H9 (cell line): ENCODE measurements at regions not wholly inside any gene's neighbourhood (a gene's known extent, or its start where the extent isn't known, plus 50 kb on each side); places are given as distances from the start of the nearest gene placed in this dataset.

Experiments
- DNase-seq: peaks from one replicate; pipeline ENCODE4 v3.0.0-alpha.2; 2017
- H2AFZ ChIP-seq: one replicate; pipeline ENCODE4 v1.6.1; 2013; ENCODE audit warnings: mild to moderate bottlenecking, low read length, control low read depth, moderate library complexity
- H2AK5ac ChIP-seq: 2 replicates; pipeline ENCODE4 v1.6.1; 2013; ENCODE audit warnings: low read length, control low read depth, mixed read lengths; ENCODE audit not compliant: insufficient read length
- H2BK120ac ChIP-seq: one replicate; pipeline ENCODE4 v1.6.1; 2013; ENCODE audit warnings: low read depth, mild to moderate bottlenecking, low read length, control low read depth, inconsistent platforms; ENCODE audit not compliant: poor library complexity, severe bottlenecking
- H2BK12ac ChIP-seq: 2 replicates; pipeline ENCODE4 v1.6.1; 2013; ENCODE audit warnings: low read length, control low read depth, mixed read lengths, low read depth; ENCODE audit not compliant: insufficient read length
- H2BK15ac ChIP-seq: 2 replicates; pipeline ENCODE4 v1.6.1; 2013; ENCODE audit warnings: low read depth, low read length, control low read depth
- H2BK20ac ChIP-seq: one replicate; pipeline ENCODE4 v1.6.1; 2013; ENCODE audit warnings: low read depth, mild to moderate bottlenecking, low read length, control low read depth, inconsistent platforms; ENCODE audit not compliant: poor library complexity, severe bottlenecking
- H2BK5ac ChIP-seq: 2 replicates; pipeline ENCODE4 v1.6.1; 2013; ENCODE audit warnings: low read length, control low read depth, mixed read lengths; ENCODE audit not compliant: insufficient read length
- H3K14ac ChIP-seq: 2 replicates; pipeline ENCODE4 v1.6.1; 2013; ENCODE audit warnings: low read length, control low read depth; ENCODE audit not compliant: insufficient read depth
- H3K18ac ChIP-seq: 2 replicates; pipeline ENCODE4 v1.6.1; 2013; ENCODE audit warnings: low read depth, mild to moderate bottlenecking, mixed read lengths, low read length, control low read depth; ENCODE audit not compliant: insufficient read length
- H3K23ac ChIP-seq: 2 replicates; pipeline ENCODE4 v1.6.1; 2013; ENCODE audit warnings: low read length, control low read depth, mixed read lengths, low read depth; ENCODE audit not compliant: insufficient read length
- H3K23me2 ChIP-seq: 2 replicates; pipeline ENCODE4 v1.6.1; 2013; ENCODE audit warnings: low read depth, mild to moderate bottlenecking, mixed read lengths, low read length, control low read depth; ENCODE audit not compliant: insufficient read length, poor library complexity, severe bottlenecking
- H3K27ac ChIP-seq: 2 replicates; pipeline ENCODE4 v1.5.1; 2013; ENCODE audit warnings: low read length, control low read depth, mixed read lengths, low read depth; ENCODE audit not compliant: insufficient read length
- H3K27me3 ChIP-seq: 2 replicates; pipeline ENCODE4 v1.6.1; 2013; ENCODE audit warnings: low read length, control low read depth, inconsistent platforms; ENCODE audit not compliant: insufficient read depth
- H3K4ac ChIP-seq: 2 replicates; pipeline ENCODE4 v1.6.1; 2013; ENCODE audit warnings: low read depth, mild to moderate bottlenecking, control low read depth, inconsistent platforms, low read length, moderate library complexity
- H3K4me1 ChIP-seq: 2 replicates; pipeline ENCODE4 v1.6.1; 2013; ENCODE audit warnings: low read length, control low read depth, inconsistent platforms; ENCODE audit not compliant: insufficient read depth
- H3K4me2 ChIP-seq: 2 replicates; pipeline ENCODE4 v1.6.1; 2013; ENCODE audit warnings: low read length, control low read depth, mixed read lengths; ENCODE audit not compliant: insufficient read length, insufficient read depth
- H3K56ac ChIP-seq: 2 replicates; pipeline ENCODE4 v1.6.1; 2013; ENCODE audit warnings: low read depth, mild to moderate bottlenecking, mixed read lengths, low read length, control low read depth; ENCODE audit not compliant: insufficient read length
- H3K79me1 ChIP-seq: 2 replicates; pipeline ENCODE4 v1.6.1; 2013; ENCODE audit warnings: low read depth, mild to moderate bottlenecking, moderate library complexity, low read length, control low read depth, inconsistent platforms; ENCODE audit not compliant: insufficient read depth, poor library complexity, severe bottlenecking
- H3K79me2 ChIP-seq: 2 replicates; pipeline ENCODE4 v1.6.1; 2013; ENCODE audit warnings: low read length, control low read depth, inconsistent platforms; ENCODE audit not compliant: insufficient read depth
- H3K9ac ChIP-seq: 2 replicates; pipeline ENCODE4 v1.6.1; 2013; ENCODE audit warnings: low read length, control low read depth, mixed read lengths; ENCODE audit not compliant: insufficient read length; ENCODE audit errors: extremely low read depth
- H3K9me3 ChIP-seq: one replicate; pipeline ENCODE4 v1.6.1; 2013; ENCODE audit warnings: low read depth, low read length, inconsistent platforms; ENCODE audit not compliant: control insufficient read depth
- H3T11ph ChIP-seq: one replicate; pipeline ENCODE4 v1.6.1; 2013; ENCODE audit warnings: mild to moderate bottlenecking, low read length, control low read depth, inconsistent platforms
- H4K20me1 ChIP-seq: one replicate; pipeline ENCODE4 v1.6.1; 2013; ENCODE audit not compliant: control insufficient read depth, insufficient read length, insufficient read depth
- H4K5ac ChIP-seq: 2 replicates; pipeline ENCODE4 v1.6.1; 2013; ENCODE audit warnings: low read depth, mild to moderate bottlenecking, mixed read lengths, low read length, control low read depth; ENCODE audit not compliant: insufficient read length
- H4K8ac ChIP-seq: replicated peaks from 2 replicates; pipeline ENCODE4 v1.6.1; 2013; ENCODE audit warnings: low read length, control low read depth, mixed read lengths, low read depth; ENCODE audit not compliant: insufficient read length
- H4K91ac ChIP-seq: 2 replicates; pipeline ENCODE4 v1.6.1; 2013; ENCODE audit warnings: low read depth, mild to moderate bottlenecking, moderate library complexity, mixed read lengths, low read length, control low read depth; ENCODE audit not compliant: insufficient read length
- H3K27ac Mint-ChIP-seq, 3 experiments: 2 replicates in 2 of 3; 3 replicates in 1 of 3; pipeline ENCODE4 v1.8.0; 2020 to 2021; ENCODE audit warnings: mixed read lengths in 3 of 3, mild to moderate bottlenecking in 1 of 3, moderate library complexity in 1 of 3
- H3K27me3 Mint-ChIP-seq: 2 replicates; pipeline ENCODE4 v1.8.0; 2021; ENCODE audit warnings: low read depth, mild to moderate bottlenecking, moderate library complexity, mixed read lengths
- H3K36me3 Mint-ChIP-seq, 3 experiments: 2 replicates in 2 of 3; 3 replicates in 1 of 3; pipeline ENCODE4 v1.8.0; 2020 to 2021; ENCODE audit warnings: low read depth in 3 of 3, mixed read lengths in 3 of 3; ENCODE audit not compliant: insufficient read depth in 1 of 3
- H3K4me1 Mint-ChIP-seq, 2 experiments: 2 replicates each; pipeline ENCODE4 v1.8.0; 2020; ENCODE audit warnings: mixed read lengths in 2 of 2
- H3K4me3 Mint-ChIP-seq, 2 experiments: 2 replicates in 1 of 2; 3 replicates in 1 of 2; pipeline ENCODE4 v1.8.0; 2020 to 2021; ENCODE audit warnings: mild to moderate bottlenecking in 2 of 2, mixed read lengths in 2 of 2, moderate library complexity in 1 of 2
- H3K9me3 Mint-ChIP-seq, 2 experiments: 2 replicates in 1 of 2; 3 replicates in 1 of 2; pipeline ENCODE4 v1.8.0; 2020; ENCODE audit warnings: mild to moderate bottlenecking in 2 of 2, mixed read lengths in 2 of 2, moderate library complexity in 1 of 2
- WGBS: extraction: QIAGEN DNeasy Blood & Tissue Kit; methylation state at CpG from one replicate; pipeline ENCODE4 v1.1.7; 2013; ENCODE audit warnings: missing lambda C conversion rate, low lambda C conversion rate, mixed read lengths; ENCODE audit not compliant: insufficient read length; ENCODE audit errors: extremely low coverage; 5-methylcytosine and 5-hydroxymethylcytosine counted together
- TF ChIP-seq, protein P1 (sequence below): fragments of 200-600 bp; sonication (generic); conservative IDR thresholded peaks from 3 replicates; pipeline ENCODE4 v1.8.0; 2021; ENCODE audit warnings: antibody characterized with exemption, mild to moderate bottlenecking

DNA sequence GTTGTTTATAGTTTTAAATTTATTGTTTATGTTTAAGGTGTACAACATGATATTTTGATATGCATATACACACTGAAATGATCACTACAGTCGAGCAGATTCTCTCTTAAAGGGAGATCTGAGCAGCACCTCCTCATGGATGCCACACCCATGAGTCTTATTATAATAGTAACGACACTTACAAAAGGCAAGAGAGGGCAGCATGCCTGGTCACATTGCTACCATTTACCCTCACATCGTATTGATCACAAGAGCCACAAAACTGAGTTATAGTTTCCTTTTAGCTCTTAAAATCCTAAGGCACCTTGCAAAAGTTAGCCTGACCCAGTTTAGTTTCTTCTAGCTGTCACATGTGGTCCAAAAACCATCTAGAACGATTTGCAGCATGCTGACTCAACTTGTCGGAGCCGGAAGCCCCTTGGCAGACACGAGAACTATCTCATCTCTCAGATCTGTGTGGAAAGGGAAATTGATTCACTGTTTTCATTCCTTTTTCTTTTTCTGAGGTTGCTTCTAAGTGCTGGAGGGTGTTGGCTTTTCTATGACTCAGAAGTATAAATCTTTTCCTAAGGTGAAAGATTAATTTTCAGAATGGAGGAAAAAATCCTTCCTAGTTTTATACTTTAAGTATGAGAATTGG, 85.3 kb downstream of the CDC42EP3 start:
- Histone ChIP-seq H3K23ac (no peak overlapping the region), H4K5ac (no peak overlapping the region), H3K18ac (no peak overlapping the region), H4K91ac (no peak overlapping the region), H2BK120ac (no peak overlapping the region), H4K20me1 (no peaks in the 10 kb centered on the region), H2AFZ (no peak overlapping the region), H3T11ph (no peak overlapping the region), H4K8ac (no peak overlapping the region), H3K4me2 (no peak overlapping the region), H3K4me1 (peaks cover 19% of the 10 kb centered on the region), H2BK5ac (no peak overlapping the region), H3K27me3 (no peaks in the 10 kb centered on the region), H3K79me2 (no peaks in the 10 kb centered on the region), H3K79me1 (no peaks in the 10 kb centered on the region), H2AK5ac (no peak overlapping the region), H2BK20ac (no peak overlapping the region), H3K9me3 (no peaks in the 10 kb centered on the region), H3K27ac (no peak overlapping the region), H2BK12ac (no peak overlapping the region), H2BK15ac (no peak overlapping the region), H3K4ac (no peak overlapping the region), H3K14ac (no peak overlapping the region), H3K56ac (no peak overlapping the region), H3K23me2 (no peaks in the 10 kb centered on the region), H3K9ac (no peak overlapping the region)
- WGBS, result no CpG with 5 or more reads among the region's 7 CpGs
- DNase-seq, result no peak
- Mint-ChIP-seq H3K36me3 (no peaks in the 10 kb centered on the region), H3K27me3 (no peaks in the 10 kb centered on the region), H3K4me1 (peaks cover 47 to 54% of the 10 kb centered on the region in 2 experiments), H3K4me3 (no peak overlapping the region), H3K9me3 (no peaks in the 10 kb centered on the region), H3K27ac (no peak overlapping the region)
- TF ChIP-seq, protein P1, sequence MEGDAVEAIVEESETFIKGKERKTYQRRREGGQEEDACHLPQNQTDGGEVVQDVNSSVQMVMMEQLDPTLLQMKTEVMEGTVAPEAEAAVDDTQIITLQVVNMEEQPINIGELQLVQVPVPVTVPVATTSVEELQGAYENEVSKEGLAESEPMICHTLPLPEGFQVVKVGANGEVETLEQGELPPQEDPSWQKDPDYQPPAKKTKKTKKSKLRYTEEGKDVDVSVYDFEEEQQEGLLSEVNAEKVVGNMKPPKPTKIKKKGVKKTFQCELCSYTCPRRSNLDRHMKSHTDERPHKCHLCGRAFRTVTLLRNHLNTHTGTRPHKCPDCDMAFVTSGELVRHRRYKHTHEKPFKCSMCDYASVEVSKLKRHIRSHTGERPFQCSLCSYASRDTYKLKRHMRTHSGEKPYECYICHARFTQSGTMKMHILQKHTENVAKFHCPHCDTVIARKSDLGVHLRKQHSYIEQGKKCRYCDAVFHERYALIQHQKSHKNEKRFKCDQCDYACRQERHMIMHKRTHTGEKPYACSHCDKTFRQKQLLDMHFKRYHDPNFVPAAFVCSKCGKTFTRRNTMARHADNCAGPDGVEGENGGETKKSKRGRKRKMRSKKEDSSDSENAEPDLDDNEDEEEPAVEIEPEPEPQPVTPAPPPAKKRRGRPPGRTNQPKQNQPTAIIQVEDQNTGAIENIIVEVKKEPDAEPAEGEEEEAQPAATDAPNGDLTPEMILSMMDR, result no peak
